ENCODE measurements at regions not wholly inside any gene's neighbourhood (a gene's known extent, or its start where the extent isn't known, plus 50 kb on each side); places are given as distances from the start of the nearest gene placed in this dataset.

DNA sequence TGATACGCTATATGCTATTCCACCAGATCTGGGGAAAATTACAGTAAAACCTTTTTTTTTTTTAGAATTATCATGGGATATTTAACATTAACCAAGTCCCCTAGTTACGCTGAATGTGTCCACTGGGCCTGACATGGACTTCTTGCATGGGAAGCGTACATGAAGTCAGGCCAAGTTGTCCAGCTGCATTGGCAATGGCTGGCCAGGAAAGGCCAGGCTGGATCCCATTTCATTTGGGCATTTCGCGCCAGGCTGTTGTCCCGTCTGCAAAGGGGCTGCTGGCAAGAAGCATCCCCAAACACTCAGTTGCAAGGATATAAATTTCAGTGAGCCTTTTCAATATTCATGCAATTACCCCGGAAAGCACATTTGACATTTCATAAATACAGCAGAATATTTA, 933.3 kb downstream of the GRID1 start:
- TF ChIP-seq CTCF (IDR thresholded peaks at IDR 0.05) = no peak
- ATAC-seq = no peak
- WGBS, 3 donors = 33 to 44% (median 37%) methylated on average over 7 of the region's 7 CpGs
- no peaks in the 10 kb centered on the region for H3K27me3 ChIP-seq (ENCODE audit: insufficient read depth in 3 of 3, low read length in 2 of 3)
- no peak overlapping the region for H3K4me3 ChIP-seq
- no peaks in the 10 kb centered on the region for H3K4me1 ChIP-seq
- no peak for DNase-seq
- intact Hi-C loops (cut with DNase I) = no loop called here
- H3K36me3 ChIP-seq (ENCODE audit: insufficient read depth in 1 of 2, low read depth in 1 of 2) = no peaks in the 10 kb centered on the region
- H3K27ac ChIP-seq = no peak overlapping the region
- no peaks in the 10 kb centered on the region for H3K9me3 ChIP-seq

DNA sequence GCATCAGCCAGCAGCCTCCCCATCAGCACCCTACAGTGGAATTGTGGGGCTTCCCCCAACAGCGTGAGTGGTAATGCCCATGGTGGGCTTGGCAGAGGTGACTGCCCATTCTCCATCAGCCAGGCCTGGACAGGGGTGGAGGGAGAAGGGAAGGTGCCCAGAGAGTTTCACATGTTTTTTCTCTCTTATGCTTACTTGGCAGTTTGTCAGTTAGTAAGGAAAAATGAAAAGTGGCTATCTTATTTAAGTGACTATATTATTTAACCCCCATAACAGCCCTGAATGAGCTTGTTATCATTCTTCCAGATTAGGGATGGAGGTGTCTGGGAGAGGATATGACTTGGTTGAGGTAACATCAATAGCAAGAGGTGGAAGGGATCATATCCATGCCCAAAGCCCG, 921.7 kb downstream of the GRID1 start:
- H3K27me3 ChIP-seq (ENCODE audit: insufficient read depth in 3 of 3, low read length in 2 of 3) = no peaks in the 10 kb centered on the region
- intact Hi-C loops (cut with DNase I) = no loop called here
- no peaks in the 10 kb centered on the region for H3K4me1 ChIP-seq
- H3K36me3 ChIP-seq (ENCODE audit: insufficient read depth in 1 of 2, low read depth in 1 of 2) = no peaks in the 10 kb centered on the region
- H3K9me3 ChIP-seq = no peaks in the 10 kb centered on the region
- WGBS, 3 donors = 54 to 81% (median 64%) methylated on average over 2 of the region's 2 CpGs
- H3K27ac ChIP-seq = no peak overlapping the region
- no peak for DNase-seq
- no peak for ATAC-seq
- no peak for TF ChIP-seq CTCF (IDR thresholded peaks at IDR 0.05)
- H3K4me3 ChIP-seq = no peak overlapping the region

GRCh38 chr10:85445702-85446101, 920.9 kb downstream of the GRID1 start:
- no peak overlapping the region for H3K4me3 ChIP-seq
- H3K9me3 ChIP-seq = no peaks in the 10 kb centered on the region
- no peak overlapping the region for H3K27ac ChIP-seq
- intact Hi-C loops (cut with DNase I) = no loop called here
- TF ChIP-seq CTCF (IDR thresholded peaks at IDR 0.05) = no peak
- no peaks in the 10 kb centered on the region for H3K36me3 ChIP-seq (ENCODE audit: insufficient read depth in 1 of 2, low read depth in 1 of 2)
- 16 to 28% (median 22%) methylated on average over 2 of the region's 2 CpGs for WGBS, 3 donors
- no peak for DNase-seq
- no peaks in the 10 kb centered on the region for H3K4me1 ChIP-seq
- no peak for ATAC-seq
- no peaks in the 10 kb centered on the region for H3K27me3 ChIP-seq (ENCODE audit: insufficient read depth in 3 of 3, low read length in 2 of 3)

DNA sequence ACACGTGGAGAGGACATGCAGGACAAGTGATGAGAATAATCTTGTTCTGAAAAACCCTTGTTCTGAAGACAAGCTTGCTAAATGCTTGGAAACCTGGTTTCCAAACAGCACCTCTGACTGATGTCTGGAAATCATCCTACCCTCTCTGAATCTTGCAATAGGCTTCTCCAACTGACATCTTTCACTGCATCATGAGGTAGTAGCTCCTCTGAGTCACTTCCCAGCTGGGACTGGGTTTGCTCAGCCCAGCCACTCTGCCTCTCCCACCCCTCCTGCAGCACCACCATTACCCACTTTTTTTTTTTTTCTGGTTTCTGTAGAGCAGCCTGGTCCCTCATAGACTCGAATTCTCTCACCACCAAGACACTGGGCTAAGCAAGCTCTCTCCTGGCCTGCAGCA, 919.8 kb downstream of the GRID1 start:
- H3K36me3 ChIP-seq (ENCODE audit: insufficient read depth in 1 of 2, low read depth in 1 of 2) = no peaks in the 10 kb centered on the region
- ATAC-seq (no peak), DNase-seq (no peak)
- no peak for TF ChIP-seq CTCF (IDR thresholded peaks at IDR 0.05)
- 69 to 76% (median 72%) methylated on average over 2 of the region's 2 CpGs for WGBS, 3 donors
- H3K27me3 ChIP-seq (ENCODE audit: insufficient read depth in 3 of 3, low read length in 2 of 3) = no peaks in the 10 kb centered on the region
- no peak overlapping the region for H3K27ac ChIP-seq
- no peak overlapping the region for H3K4me3 ChIP-seq
- intact Hi-C loops (cut with DNase I) = no loop called here
- no peaks in the 10 kb centered on the region for H3K9me3 ChIP-seq
- no peaks in the 10 kb centered on the region for H3K4me1 ChIP-seq

GRCh38 chr10:85447690-85448089, 918.9 kb downstream of the GRID1 start:
- H3K36me3 ChIP-seq (ENCODE audit: insufficient read depth in 1 of 2, low read depth in 1 of 2) = no peaks in the 10 kb centered on the region
- no peaks in the 10 kb centered on the region for H3K9me3 ChIP-seq
- no peak for TF ChIP-seq CTCF (IDR thresholded peaks at IDR 0.05)
- no peak overlapping the region for H3K4me3 ChIP-seq
- WGBS, 3 donors = 55 to 79% (median 71%) methylated on average over 1 of the region's 1 CpG
- intact Hi-C loops (cut with DNase I) = no loop called here
- no peaks in the 10 kb centered on the region for H3K4me1 ChIP-seq
- H3K27ac ChIP-seq = no peak overlapping the region
- no peaks in the 10 kb centered on the region for H3K27me3 ChIP-seq (ENCODE audit: insufficient read depth in 3 of 3, low read length in 2 of 3)
- no peak for ATAC-seq
- DNase-seq = no peak

All from psoas muscle (tissue), 7 donors.